ENCODE measurements at regions not wholly inside any gene's neighbourhood (a gene's known extent, or its start where the extent isn't known, plus 50 kb on each side); places are given as distances from the start of the nearest gene placed in this dataset.
"Not testable (repeated sequence)": the region's sequence is repeated elsewhere in the genome, so short reads cannot be mapped to it uniquely, and the experiment has no call there.

DNA sequence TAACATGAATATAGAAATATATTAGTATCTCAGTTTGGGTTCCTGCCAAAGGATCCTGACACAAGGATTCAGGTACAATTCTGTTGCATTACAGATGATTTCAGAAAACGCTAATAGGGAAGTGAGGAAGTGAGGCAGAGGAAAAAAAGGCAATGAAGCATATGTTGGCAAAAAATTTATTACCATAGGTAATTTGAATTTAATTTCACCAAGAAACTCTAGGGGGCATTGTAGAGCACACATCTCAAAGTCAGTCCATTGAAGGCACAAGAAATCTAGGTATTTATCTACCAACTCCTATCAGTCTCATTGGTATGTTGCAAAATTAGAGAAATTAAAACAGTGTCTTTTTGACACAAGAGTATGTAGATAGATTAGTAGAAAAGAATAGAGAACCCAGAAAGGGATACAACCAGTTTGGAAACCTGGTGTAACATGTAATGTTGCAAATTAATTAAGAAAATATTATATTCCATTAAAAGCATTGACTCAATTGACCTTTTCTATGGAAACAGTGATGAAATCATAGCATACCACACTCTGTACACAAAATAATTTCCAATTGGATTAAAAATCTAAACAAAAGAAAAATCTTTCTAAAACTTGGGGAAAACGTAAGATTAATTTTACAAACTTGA lies 104.9 kb upstream of the SNX7 start:
- H3K9ac ChIP-seq (ENCODE audit: low read length) = no peak overlapping the region
- H3K9me3 ChIP-seq (ENCODE audit: low read length) = no peaks in the 10 kb centered on the region
- H3K9me2 ChIP-seq (ENCODE audit: insufficient read depth, low read length) = no peaks in the 10 kb centered on the region
- H3K36me3 ChIP-seq (ENCODE audit: insufficient read depth, low read length) = no peaks in the 10 kb centered on the region
- no peak overlapping the region for H3K27ac ChIP-seq (ENCODE audit: low read length)
- no peak for TF ChIP-seq MXI1 (conservative IDR thresholded peaks at IDR 0.05; ENCODE audit: poor library complexity, severe bottlenecking)
- TF ChIP-seq EP300 (conservative IDR thresholded peaks at IDR 0.05; ENCODE audit: poor library complexity, severe bottlenecking) = no peak
- TF ChIP-seq, protein P1, sequence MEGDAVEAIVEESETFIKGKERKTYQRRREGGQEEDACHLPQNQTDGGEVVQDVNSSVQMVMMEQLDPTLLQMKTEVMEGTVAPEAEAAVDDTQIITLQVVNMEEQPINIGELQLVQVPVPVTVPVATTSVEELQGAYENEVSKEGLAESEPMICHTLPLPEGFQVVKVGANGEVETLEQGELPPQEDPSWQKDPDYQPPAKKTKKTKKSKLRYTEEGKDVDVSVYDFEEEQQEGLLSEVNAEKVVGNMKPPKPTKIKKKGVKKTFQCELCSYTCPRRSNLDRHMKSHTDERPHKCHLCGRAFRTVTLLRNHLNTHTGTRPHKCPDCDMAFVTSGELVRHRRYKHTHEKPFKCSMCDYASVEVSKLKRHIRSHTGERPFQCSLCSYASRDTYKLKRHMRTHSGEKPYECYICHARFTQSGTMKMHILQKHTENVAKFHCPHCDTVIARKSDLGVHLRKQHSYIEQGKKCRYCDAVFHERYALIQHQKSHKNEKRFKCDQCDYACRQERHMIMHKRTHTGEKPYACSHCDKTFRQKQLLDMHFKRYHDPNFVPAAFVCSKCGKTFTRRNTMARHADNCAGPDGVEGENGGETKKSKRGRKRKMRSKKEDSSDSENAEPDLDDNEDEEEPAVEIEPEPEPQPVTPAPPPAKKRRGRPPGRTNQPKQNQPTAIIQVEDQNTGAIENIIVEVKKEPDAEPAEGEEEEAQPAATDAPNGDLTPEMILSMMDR (IDR thresholded peaks at IDR 0.05; ENCODE audit: poor library complexity, severe bottlenecking) = no peak
- TF ChIP-seq TAF1 (IDR thresholded peaks at IDR 0.05; ENCODE audit: low read depth) = no peak
- no peak for TF ChIP-seq POLR2AphosphoS5 (IDR thresholded peaks at IDR 0.05)
- TF ChIP-seq, protein P2, sequence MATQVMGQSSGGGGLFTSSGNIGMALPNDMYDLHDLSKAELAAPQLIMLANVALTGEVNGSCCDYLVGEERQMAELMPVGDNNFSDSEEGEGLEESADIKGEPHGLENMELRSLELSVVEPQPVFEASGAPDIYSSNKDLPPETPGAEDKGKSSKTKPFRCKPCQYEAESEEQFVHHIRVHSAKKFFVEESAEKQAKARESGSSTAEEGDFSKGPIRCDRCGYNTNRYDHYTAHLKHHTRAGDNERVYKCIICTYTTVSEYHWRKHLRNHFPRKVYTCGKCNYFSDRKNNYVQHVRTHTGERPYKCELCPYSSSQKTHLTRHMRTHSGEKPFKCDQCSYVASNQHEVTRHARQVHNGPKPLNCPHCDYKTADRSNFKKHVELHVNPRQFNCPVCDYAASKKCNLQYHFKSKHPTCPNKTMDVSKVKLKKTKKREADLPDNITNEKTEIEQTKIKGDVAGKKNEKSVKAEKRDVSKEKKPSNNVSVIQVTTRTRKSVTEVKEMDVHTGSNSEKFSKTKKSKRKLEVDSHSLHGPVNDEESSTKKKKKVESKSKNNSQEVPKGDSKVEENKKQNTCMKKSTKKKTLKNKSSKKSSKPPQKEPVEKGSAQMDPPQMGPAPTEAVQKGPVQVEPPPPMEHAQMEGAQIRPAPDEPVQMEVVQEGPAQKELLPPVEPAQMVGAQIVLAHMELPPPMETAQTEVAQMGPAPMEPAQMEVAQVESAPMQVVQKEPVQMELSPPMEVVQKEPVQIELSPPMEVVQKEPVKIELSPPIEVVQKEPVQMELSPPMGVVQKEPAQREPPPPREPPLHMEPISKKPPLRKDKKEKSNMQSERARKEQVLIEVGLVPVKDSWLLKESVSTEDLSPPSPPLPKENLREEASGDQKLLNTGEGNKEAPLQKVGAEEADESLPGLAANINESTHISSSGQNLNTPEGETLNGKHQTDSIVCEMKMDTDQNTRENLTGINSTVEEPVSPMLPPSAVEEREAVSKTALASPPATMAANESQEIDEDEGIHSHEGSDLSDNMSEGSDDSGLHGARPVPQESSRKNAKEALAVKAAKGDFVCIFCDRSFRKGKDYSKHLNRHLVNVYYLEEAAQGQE (IDR thresholded peaks at IDR 0.05; ENCODE audit: borderline replicate concordance) = no peak
- no peak for TF ChIP-seq RAD21 (conservative IDR thresholded peaks at IDR 0.05)
- TF ChIP-seq SMC3 (conservative IDR thresholded peaks at IDR 0.05; ENCODE audit: poor library complexity) = no peak
- TF ChIP-seq EZH2 (IDR thresholded peaks at IDR 0.05; ENCODE audit: borderline replicate concordance, insufficient read depth, low read length, poor library complexity, severe bottlenecking) = no peak
- no peaks in the 10 kb centered on the region for H4K20me1 ChIP-seq (ENCODE audit: insufficient read depth)
- no peaks in the 10 kb centered on the region for H3F3A ChIP-seq (ENCODE audit: insufficient read depth, low read length, poor library complexity, severe bottlenecking)
- no peaks in the 10 kb centered on the region for H3K79me2 ChIP-seq (replicated peaks; ENCODE audit: insufficient read depth, low read length)
- no peaks in the 10 kb centered on the region for H3K27me3 ChIP-seq (ENCODE audit: insufficient read depth, low read depth, low read length)
- no peak overlapping the region for H3K4me2 ChIP-seq (ENCODE audit: low read length)
- no peak overlapping the region for H3K4me3 ChIP-seq (ENCODE audit: low read length)
- H2AFZ ChIP-seq (ENCODE audit: low read depth, low read length) = no peak overlapping the region

DNA sequence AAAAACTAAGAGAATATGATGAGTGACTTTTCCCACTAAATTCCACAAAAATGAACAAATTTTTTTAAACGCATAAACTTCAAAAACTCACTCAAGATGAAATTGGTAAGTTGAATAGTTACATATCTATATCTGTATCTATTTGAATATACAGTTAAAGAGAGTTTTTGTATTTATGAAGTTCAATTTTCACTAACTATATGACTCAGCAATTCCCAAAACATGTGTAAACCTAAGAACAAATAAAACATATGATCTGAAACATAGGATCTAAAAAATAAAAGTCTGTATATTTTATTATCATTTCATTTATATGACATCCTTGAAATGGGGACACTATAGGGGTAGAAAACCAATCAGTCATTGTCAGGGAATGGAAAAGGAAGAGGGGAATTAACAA lies 105.7 kb upstream of the SNX7 start:
- H3K9me3 ChIP-seq (ENCODE audit: low read length) = no peaks in the 10 kb centered on the region
- H3K4me2 ChIP-seq (ENCODE audit: low read length) = no peak overlapping the region
- no peak overlapping the region for H3K27ac ChIP-seq (ENCODE audit: low read length)
- H3K9me2 ChIP-seq (ENCODE audit: insufficient read depth, low read length) = no peaks in the 10 kb centered on the region
- H3K36me3 ChIP-seq (ENCODE audit: insufficient read depth, low read length) = no peaks in the 10 kb centered on the region
- no peaks in the 10 kb centered on the region for H3K79me2 ChIP-seq (replicated peaks; ENCODE audit: insufficient read depth, low read length)
- no peak overlapping the region for H2AFZ ChIP-seq (ENCODE audit: low read depth, low read length)
- no peak overlapping the region for H3K4me3 ChIP-seq (ENCODE audit: low read length)
- no peak overlapping the region for H3K9ac ChIP-seq (ENCODE audit: low read length)
- no peaks in the 10 kb centered on the region for H3K27me3 ChIP-seq (ENCODE audit: insufficient read depth, low read depth, low read length)
- TF ChIP-seq EZH2 (IDR thresholded peaks at IDR 0.05; ENCODE audit: borderline replicate concordance, insufficient read depth, low read length, poor library complexity, severe bottlenecking) = no peak
- TF ChIP-seq, protein P1 (IDR thresholded peaks at IDR 0.05; ENCODE audit: poor library complexity, severe bottlenecking) = no peak
- TF ChIP-seq POLR2AphosphoS5 (IDR thresholded peaks at IDR 0.05) = no peak
- TF ChIP-seq, protein P2 (IDR thresholded peaks at IDR 0.05; ENCODE audit: borderline replicate concordance) = no peak
- TF ChIP-seq RAD21 (conservative IDR thresholded peaks at IDR 0.05) = no peak
- no peak for TF ChIP-seq SMC3 (conservative IDR thresholded peaks at IDR 0.05; ENCODE audit: poor library complexity)
- no peak for TF ChIP-seq EP300 (conservative IDR thresholded peaks at IDR 0.05; ENCODE audit: poor library complexity, severe bottlenecking)
- no peak for TF ChIP-seq MXI1 (conservative IDR thresholded peaks at IDR 0.05; ENCODE audit: poor library complexity, severe bottlenecking)
- no peak for TF ChIP-seq TAF1 (IDR thresholded peaks at IDR 0.05; ENCODE audit: low read depth)
- H3F3A ChIP-seq (ENCODE audit: insufficient read depth, low read length, poor library complexity, severe bottlenecking) = no peaks in the 10 kb centered on the region
- H4K20me1 ChIP-seq (ENCODE audit: insufficient read depth) = no peaks in the 10 kb centered on the region

DNA sequence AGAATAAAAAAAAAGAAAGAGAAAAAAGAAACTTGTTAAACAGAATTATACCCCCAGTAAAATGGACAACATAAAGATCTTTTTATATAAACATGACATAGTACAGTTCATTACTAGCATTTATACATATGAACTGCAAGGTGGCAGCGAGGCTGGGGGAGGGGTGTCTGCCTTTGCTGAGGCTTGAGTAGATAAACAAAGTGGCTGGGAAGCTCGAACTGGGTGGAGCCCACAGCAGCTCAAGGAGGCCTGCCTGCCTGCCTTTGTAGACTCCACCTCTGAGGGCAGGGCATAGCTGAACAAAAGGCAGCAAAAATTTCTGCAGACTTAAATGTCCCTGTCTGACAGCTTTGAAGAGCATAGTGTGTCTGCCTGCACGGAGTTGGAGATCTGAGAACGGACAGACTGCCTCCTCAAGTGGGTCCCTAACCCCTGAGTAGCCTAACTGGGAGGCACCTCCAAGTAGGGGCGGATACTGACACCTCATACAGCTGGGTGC lies 108.9 kb upstream of the SNX7 start:
- H3K27me3 ChIP-seq (ENCODE audit: insufficient read depth, low read depth, low read length); H3K9me2 ChIP-seq (ENCODE audit: insufficient read depth, low read length); H3K36me3 ChIP-seq (ENCODE audit: insufficient read depth, low read length); H3K4me2 ChIP-seq (ENCODE audit: low read length); H3K27ac ChIP-seq (ENCODE audit: low read length); H3F3A ChIP-seq (ENCODE audit: insufficient read depth, low read length, poor library complexity, severe bottlenecking); H3K9me3 ChIP-seq (ENCODE audit: low read length); H2AFZ ChIP-seq (ENCODE audit: low read depth, low read length); H3K4me3 ChIP-seq (ENCODE audit: low read length); H3K9ac ChIP-seq (ENCODE audit: low read length); H3K79me2 ChIP-seq (replicated peaks; ENCODE audit: insufficient read depth, low read length); H4K20me1 ChIP-seq (ENCODE audit: insufficient read depth): not testable (repeated sequence)
